ENCODE measurements at regions not wholly inside any gene's neighbourhood (a gene's known extent, or its start where the extent isn't known, plus 50 kb on each side); places are given as distances from the start of the nearest gene placed in this dataset.

DNA sequence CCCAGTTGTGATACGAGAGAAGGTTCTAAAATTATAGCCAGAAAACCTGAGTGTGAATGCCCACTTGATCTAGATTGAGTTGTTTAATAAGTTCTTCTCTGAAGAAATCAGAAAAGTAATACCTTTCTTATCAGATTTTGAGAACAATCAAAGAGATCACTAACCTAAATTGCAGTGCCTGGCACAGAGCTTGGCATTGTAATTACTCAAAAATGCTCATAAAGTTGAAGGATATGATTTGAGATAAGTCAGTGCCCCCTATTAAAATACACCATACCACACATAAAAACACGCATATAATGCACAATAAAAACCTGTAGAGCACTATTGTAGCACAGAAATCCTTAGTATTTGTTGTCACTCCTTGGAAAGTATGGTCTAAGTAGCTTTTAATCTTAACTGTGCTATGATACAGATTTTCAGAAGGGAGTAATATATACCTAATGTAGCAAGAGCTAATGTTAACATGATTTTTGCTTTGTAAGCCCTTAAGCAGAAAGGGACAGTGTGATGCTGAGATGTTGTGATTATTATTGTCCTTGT lies 257.5 kb upstream of the CDH18 start:
- Histone ChIP-seq H3K4me3 (no peak overlapping the region), H3K27me3 (replicated peaks) (no peaks in the 10 kb centered on the region), H3K36me3 (no peaks in the 10 kb centered on the region), H3K27ac (no peak overlapping the region), H3K4me1 (replicated peaks) (no peaks in the 10 kb centered on the region), H3K9me3 (replicated peaks) (peaks cover 6% of the 10 kb centered on the region; the same call in 1 of the 2 replicates)
- DNase-seq (ENCODE audit: low read depth in 1 of 2, low spot score in 2 of 2) = no peak

GRCh38 chr5:20241351-20241750 lies 253.4 kb upstream of the CDH18 start:
- no peak for DNase-seq (ENCODE audit: low read depth in 1 of 2, low spot score in 2 of 2)
- Histone ChIP-seq H3K4me1 (replicated peaks) (no peaks in the 10 kb centered on the region), H3K27ac (no peak overlapping the region), H3K4me3 (no peak overlapping the region), H3K27me3 (replicated peaks) (no peaks in the 10 kb centered on the region), H3K36me3 (no peaks in the 10 kb centered on the region), H3K9me3 (replicated peaks) (no peaks in the 10 kb centered on the region)

DNA sequence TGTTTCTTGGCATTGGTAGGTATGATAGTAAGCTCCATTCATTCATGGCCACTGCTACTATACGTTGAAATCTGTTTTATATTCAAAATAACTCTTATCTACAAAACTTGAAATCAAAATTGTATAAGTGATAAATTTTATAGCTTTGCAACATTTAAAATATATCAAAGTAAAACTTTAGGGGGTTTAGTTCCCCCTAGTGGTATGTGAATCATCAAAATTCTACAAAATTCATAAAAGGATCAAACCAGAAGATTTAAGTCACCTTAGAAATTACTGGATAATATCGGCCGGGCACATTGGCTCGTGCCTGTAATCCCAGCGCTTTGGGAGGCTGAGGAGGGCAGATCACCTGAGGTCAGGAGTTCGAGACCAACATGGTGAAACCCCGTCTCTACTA lies 243.0 kb upstream of the CDH18 start:
- no peaks in the 10 kb centered on the region for H3K36me3 ChIP-seq
- no peaks in the 10 kb centered on the region for H3K27me3 ChIP-seq (replicated peaks)
- H3K9me3 ChIP-seq (replicated peaks) = no peaks in the 10 kb centered on the region
- no peaks in the 10 kb centered on the region for H3K4me1 ChIP-seq (replicated peaks)
- no peak for DNase-seq (ENCODE audit: low read depth in 1 of 2, low spot score in 2 of 2)
- no peak overlapping the region for H3K27ac ChIP-seq
- no peak overlapping the region for H3K4me3 ChIP-seq

- Histone ChIP-seq H3K27ac (no peak overlapping the region), H3K36me3 (no peaks in the 10 kb centered on the region), H3K4me3 (no peak overlapping the region), H3K27me3 (replicated peaks) (no peaks in the 10 kb centered on the region), H3K9me3 (replicated peaks) (no peaks in the 10 kb centered on the region), H3K4me1 (replicated peaks) (no peaks in the 10 kb centered on the region)
- DNase-seq (ENCODE audit: low read depth in 1 of 2, low spot score in 2 of 2) = no peak
Observed at GRCh38 chr5:20230010-20230409, 242.0 kb upstream of the CDH18 start.

DNA sequence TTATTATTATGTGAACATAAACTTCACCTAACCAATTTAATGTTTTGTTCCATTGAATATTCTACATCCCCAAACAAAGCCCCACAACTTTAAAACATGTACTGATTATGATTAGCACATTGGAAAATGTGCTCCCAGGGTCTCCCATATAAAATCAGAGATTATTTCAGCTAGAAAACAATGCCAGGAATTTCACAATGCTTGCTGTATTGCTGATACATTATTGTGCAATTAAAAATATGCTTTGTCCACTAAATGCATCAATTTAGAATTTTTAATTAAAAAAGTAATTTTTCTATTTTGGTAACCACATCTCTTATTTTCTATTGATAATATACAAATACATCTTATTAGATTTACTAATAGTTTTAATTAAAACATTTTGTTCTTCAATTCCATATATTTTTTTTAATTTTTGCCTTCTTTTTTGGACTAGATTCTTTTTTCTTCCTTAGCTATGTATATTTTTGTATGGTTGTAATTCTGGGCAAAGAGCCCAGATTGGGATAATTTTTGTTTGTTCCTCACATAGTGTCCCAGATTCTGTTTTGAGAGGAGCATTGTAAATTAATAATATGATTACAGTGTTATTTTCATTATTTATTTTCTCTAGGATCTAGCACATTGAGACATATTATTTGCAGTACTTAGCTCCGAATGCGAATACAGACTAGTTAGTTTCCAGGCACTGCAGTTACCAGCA lies 241.5 kb upstream of the CDH18 start:
- H3K27ac ChIP-seq = no peak overlapping the region
- H3K36me3 ChIP-seq = no peaks in the 10 kb centered on the region
- no peaks in the 10 kb centered on the region for H3K27me3 ChIP-seq (replicated peaks)
- H3K4me1 ChIP-seq (replicated peaks) = no peaks in the 10 kb centered on the region
- H3K4me3 ChIP-seq = no peak overlapping the region
- DNase-seq (ENCODE audit: low read depth in 1 of 2, low spot score in 2 of 2) = no peak
- no peaks in the 10 kb centered on the region for H3K9me3 ChIP-seq (replicated peaks)

GRCh38 chr5:20224966-20225365 lies 237.0 kb upstream of the CDH18 start:
- DNase-seq (ENCODE audit: low read depth in 1 of 2, low spot score in 2 of 2) = no peak
- no peak overlapping the region for H3K27ac ChIP-seq
- no peaks in the 10 kb centered on the region for H3K9me3 ChIP-seq (replicated peaks)
- no peak overlapping the region for H3K4me3 ChIP-seq
- no peaks in the 10 kb centered on the region for H3K36me3 ChIP-seq
- no peaks in the 10 kb centered on the region for H3K27me3 ChIP-seq (replicated peaks)
- H3K4me1 ChIP-seq (replicated peaks) = no peaks in the 10 kb centered on the region

GRCh38 chr5:20224046-20224445 lies 236.0 kb upstream of the CDH18 start:
- Histone ChIP-seq H3K36me3 (no peaks in the 10 kb centered on the region), H3K27me3 (replicated peaks) (no peaks in the 10 kb centered on the region), H3K4me1 (replicated peaks) (no peaks in the 10 kb centered on the region), H3K27ac (no peak overlapping the region), H3K9me3 (replicated peaks) (no peaks in the 10 kb centered on the region), H3K4me3 (no peak overlapping the region)
- no peak for DNase-seq (ENCODE audit: low read depth in 1 of 2, low spot score in 2 of 2)

DNA sequence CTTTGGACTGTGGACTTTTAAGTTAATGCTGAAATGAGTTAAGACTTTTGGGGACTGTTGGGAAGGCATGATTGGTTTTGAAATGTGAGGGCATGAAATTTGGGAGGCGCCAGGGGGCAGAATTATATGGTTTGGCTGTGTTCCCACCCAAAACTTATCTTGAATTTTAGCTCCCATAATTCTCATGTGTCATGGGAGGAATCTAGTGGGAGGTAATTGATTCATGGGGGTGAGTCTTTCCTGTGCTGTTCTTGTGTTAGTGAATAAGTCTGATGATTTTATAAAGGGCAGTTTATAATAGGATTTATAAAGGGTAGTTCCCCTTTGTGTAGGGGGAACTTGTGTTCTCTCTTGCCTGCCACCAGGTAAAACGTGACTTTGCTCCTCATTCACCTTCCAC lies 235.5 kb upstream of the CDH18 start:
- DNase-seq (ENCODE audit: low read depth in 1 of 2, low spot score in 2 of 2) = no peak
- H3K36me3 ChIP-seq = no peaks in the 10 kb centered on the region
- no peaks in the 10 kb centered on the region for H3K4me1 ChIP-seq (replicated peaks)
- no peak overlapping the region for H3K4me3 ChIP-seq
- H3K27me3 ChIP-seq (replicated peaks) = no peaks in the 10 kb centered on the region
- H3K27ac ChIP-seq = no peak overlapping the region
- no peaks in the 10 kb centered on the region for H3K9me3 ChIP-seq (replicated peaks)

DNA sequence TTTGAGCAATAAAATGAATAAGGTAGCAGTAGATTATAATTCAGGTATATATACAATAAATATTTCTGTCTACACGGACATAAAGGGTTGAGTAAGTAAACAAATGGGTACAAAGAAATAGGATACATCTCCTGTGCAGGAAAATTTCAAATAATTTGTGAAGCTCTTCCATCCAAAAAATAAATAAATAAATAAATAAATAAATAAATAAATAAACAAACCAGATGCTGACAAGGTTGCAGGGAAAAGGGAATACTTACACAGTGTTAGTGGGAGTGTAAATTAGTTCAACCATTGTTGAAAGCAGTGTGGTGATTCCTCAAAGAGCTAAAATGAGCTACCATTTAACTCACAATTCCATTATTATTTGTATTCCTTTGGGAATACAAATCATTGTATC lies 227.3 kb upstream of the CDH18 start:
- Histone ChIP-seq H3K27me3 (replicated peaks) (no peaks in the 10 kb centered on the region), H3K4me3 (no peak overlapping the region), H3K9me3 (replicated peaks) (no peaks in the 10 kb centered on the region), H3K36me3 (no peaks in the 10 kb centered on the region), H3K27ac (no peak overlapping the region), H3K4me1 (replicated peaks) (no peaks in the 10 kb centered on the region)
- DNase-seq (ENCODE audit: low read depth in 1 of 2, low spot score in 2 of 2) = no peak

GRCh38 chr5:20213803-20214202 lies 225.8 kb upstream of the CDH18 start:
- no peak overlapping the region for H3K4me3 ChIP-seq
- H3K27me3 ChIP-seq (replicated peaks) = no peaks in the 10 kb centered on the region
- no peak overlapping the region for H3K27ac ChIP-seq
- H3K9me3 ChIP-seq (replicated peaks) = no peaks in the 10 kb centered on the region
- DNase-seq (ENCODE audit: low read depth in 1 of 2, low spot score in 2 of 2) = no peak
- no peaks in the 10 kb centered on the region for H3K4me1 ChIP-seq (replicated peaks)
- H3K36me3 ChIP-seq = no peaks in the 10 kb centered on the region

- Histone ChIP-seq H3K4me3 (no peak overlapping the region), H3K9me3 (replicated peaks) (no peaks in the 10 kb centered on the region), H3K4me1 (replicated peaks) (no peaks in the 10 kb centered on the region), H3K27ac (no peak overlapping the region), H3K27me3 (replicated peaks) (no peaks in the 10 kb centered on the region), H3K36me3 (no peaks in the 10 kb centered on the region)
- no peak for DNase-seq (ENCODE audit: low read depth in 1 of 2, low spot score in 2 of 2)
Observed at GRCh38 chr5:20212701-20213100, 224.7 kb upstream of the CDH18 start.

GRCh38 chr5:20166456-20166855 lies 178.5 kb upstream of the CDH18 start:
- H3K4me1 ChIP-seq (replicated peaks) = no peaks in the 10 kb centered on the region

DNA sequence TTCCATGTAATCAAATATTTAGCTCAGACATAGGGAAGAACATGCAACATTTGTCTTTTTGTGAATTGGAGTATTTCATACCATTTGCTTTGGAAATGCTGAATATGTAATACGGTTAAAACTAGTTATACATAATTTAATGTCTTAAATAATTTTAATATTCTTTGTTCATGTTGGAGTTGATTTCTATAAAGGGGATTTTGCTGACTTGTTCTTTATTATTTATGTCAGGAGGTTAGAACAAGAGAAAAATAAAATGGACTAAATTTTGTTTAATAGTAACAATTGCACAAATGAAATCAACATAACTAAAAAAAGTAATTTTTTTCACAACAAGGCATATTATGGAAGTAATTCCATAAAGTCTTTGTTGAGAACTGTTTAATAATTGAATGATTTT lies 170.0 kb upstream of the CDH18 start:
- H3K27me3 ChIP-seq (replicated peaks) = no peaks in the 10 kb centered on the region
- H3K4me3 ChIP-seq = no peak overlapping the region
- H3K9me3 ChIP-seq (replicated peaks) = no peaks in the 10 kb centered on the region
- no peaks in the 10 kb centered on the region for H3K36me3 ChIP-seq
- no peak for DNase-seq (ENCODE audit: low read depth in 1 of 2, low spot score in 2 of 2)
- H3K4me1 ChIP-seq (replicated peaks) = no peaks in the 10 kb centered on the region
- H3K27ac ChIP-seq = no peak overlapping the region

More at GRCh38 chr5:20166456-20166855, 178.5 kb upstream of the CDH18 start:
- peaks cover 5% of the 10 kb centered on the region; the same call in 1 of the 2 replicates for H3K9me3 ChIP-seq (replicated peaks)
- no peak overlapping the region for H3K27ac ChIP-seq
- no peak for DNase-seq (ENCODE audit: low read depth in 1 of 2, low spot score in 2 of 2)
- no peaks in the 10 kb centered on the region for H3K27me3 ChIP-seq (replicated peaks)
- no peaks in the 10 kb centered on the region for H3K36me3 ChIP-seq
- no peak overlapping the region for H3K4me3 ChIP-seq

DNA sequence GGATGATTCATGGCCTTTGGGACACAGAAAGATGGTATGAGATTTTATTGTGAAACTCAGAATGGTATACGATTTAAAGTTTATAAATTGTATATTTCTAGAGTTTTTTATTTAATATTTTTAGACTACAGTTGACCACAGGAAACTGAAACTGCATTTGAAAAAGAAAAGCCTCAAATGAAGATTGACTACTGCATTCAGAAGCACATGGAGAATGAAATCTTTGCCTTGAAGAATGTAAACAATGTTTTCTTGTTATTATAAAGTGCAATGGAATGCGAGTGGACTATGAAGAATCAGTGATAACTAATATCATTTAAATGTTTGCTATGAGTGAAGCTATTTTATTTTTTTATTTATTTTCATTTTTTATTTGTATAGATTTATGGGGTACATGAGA lies 169.1 kb upstream of the CDH18 start:
- H3K36me3 ChIP-seq = no peaks in the 10 kb centered on the region
- H3K4me1 ChIP-seq (replicated peaks) = no peaks in the 10 kb centered on the region
- DNase-seq (ENCODE audit: low read depth in 1 of 2, low spot score in 2 of 2) = no peak
- H3K27ac ChIP-seq = no peak overlapping the region
- H3K27me3 ChIP-seq (replicated peaks) = no peaks in the 10 kb centered on the region
- H3K4me3 ChIP-seq = no peak overlapping the region
- no peaks in the 10 kb centered on the region for H3K9me3 ChIP-seq (replicated peaks)

- Histone ChIP-seq H3K27me3 (replicated peaks) (no peaks in the 10 kb centered on the region), H3K4me3 (no peak overlapping the region), H3K36me3 (no peaks in the 10 kb centered on the region), H3K27ac (no peak overlapping the region), H3K4me1 (replicated peaks) (no peaks in the 10 kb centered on the region), H3K9me3 (replicated peaks) (peaks cover 3% of the 10 kb centered on the region; the same call in 1 of the 2 replicates)
- no peak for DNase-seq (ENCODE audit: low read depth in 1 of 2, low spot score in 2 of 2)
Observed at GRCh38 chr5:20145240-20145639, 157.2 kb upstream of the CDH18 start.
